Activated CD4-positive, alpha-beta T cell treated with anti-CD3 and anti-CD28 coated beads for 1 hour (primary cell): ENCODE measurements at regions not wholly inside any gene's neighbourhood (a gene's known extent, or its start where the extent isn't known, plus 50 kb on each side); places are given as distances from the start of the nearest gene placed in this dataset.
"Not testable (repeated sequence)": the region's sequence is repeated elsewhere in the genome, so short reads cannot be mapped to it uniquely, and the experiment has no call there.

Experiments
- DNase-seq: peaks from one replicate; pipeline ENCODE4 v3.0.0-alpha.2; 2020

GRCh38 chr9:80679916-80680315, 1009.4 kb downstream of the TLE1 start:
- DNase-seq = no peak

- DNase-seq = no peak
Observed at GRCh38 chr9:80678906-80679305, 1010.4 kb downstream of the TLE1 start.

DNA sequence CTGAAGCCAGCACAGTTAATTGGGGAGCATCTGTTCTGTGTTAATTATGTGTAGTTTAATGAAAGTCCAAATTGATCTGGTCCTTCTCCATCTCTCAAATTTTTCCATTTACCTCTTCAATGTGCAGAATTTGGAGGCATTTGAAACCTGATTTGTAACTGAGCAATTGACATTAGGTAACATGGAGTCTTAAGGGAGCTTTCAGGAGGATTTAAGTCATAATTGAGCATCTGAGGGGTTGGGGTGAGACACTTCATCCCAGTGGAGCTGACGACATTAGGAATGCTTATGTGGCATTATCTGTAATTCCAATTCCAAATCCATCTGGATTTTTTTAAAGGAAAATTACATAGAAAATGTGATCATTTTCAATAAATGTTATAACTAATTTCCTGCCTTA, 1015.9 kb downstream of the TLE1 start:
- DNase-seq = no peak

DNA sequence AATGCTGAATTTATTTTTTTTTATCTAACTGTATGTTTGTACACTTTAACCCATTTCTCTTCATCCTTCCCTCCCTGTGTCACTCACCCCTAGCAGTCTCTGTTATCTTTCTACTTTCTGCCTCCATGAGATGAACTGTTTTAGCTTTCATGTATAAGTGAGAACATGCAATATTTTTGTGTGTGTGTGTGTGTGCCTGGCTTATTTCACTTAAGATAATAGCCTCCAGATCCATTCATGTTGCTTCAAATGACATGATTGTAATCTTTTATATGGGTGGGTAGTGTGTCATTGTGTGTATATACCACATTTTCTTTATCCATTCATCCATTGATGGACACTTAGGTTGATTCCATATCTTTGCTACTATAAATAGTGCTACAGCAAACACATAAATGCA, 1023.9 kb downstream of the TLE1 start:
- DNase-seq = no peak

DNA sequence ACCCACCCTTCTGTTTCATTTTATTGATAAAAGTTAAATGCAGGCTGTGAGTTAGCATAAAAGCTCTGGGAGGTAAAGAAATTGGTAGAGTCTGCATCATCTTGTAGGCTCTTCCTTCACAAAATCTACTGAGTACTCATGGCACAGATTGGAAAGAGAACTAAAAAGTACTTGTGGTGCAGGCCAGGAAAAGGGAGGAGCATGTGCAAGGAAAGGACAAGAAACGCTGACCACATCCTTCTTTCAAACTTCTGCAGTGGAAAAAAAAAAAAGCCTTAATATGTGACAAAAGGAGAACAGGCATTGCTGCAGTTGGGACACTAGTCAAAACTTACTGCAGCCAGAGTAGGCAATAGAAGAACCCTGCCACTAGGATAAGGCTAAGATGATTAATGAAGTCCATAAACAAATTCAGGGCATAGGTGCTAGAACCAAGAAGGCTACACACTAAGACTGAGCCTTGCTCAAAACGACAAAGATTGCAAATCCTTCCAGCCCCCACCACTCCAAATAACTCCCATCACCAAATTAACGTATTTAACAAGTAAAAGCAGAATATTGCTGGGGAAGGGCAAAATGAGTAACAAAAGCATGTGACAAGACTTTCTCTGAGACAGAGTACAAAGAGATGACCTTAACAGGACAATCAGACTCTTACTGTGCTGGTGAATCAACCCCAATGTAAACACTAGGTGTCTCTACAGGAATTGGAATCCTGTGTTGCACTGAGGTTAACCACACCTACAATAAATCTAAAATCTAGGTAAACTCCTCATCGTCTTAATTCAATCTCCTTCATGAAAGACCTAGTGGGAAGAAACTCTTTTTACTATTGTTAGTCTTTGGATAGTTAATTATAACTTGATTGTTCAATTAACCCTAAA, 1024.8 kb downstream of the TLE1 start:
- DNase-seq = no peak

- not testable (repeated sequence) for DNase-seq
Observed at GRCh38 chr9:80659751-80660150, 1029.6 kb downstream of the TLE1 start.

- DNase-seq = no peak
Observed at GRCh38 chr9:80651044-80651443, 1038.3 kb downstream of the TLE1 start.

DNA sequence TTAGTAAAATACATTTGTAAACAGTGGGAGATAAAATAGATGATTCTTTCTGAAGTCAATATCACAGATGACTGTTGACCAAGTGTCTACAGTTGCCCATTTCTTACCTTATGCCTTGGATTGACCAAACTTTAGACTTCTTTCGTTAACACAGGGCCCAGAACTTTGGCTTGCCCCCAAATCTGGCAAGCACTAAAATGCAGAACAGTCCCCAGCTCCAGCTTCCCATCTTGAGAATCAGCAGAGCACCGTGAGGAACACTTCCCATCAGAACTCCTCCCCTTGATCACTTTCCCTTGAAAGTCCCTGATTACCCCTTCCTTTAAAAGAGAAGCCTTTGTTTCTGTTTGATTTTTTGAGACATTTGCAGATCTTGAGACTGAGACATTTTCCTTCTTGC, 1039.9 kb downstream of the TLE1 start:
- DNase-seq = no peak

- no peak for DNase-seq
Observed at GRCh38 chr9:80649001-80649420, 1040.3 kb downstream of the TLE1 start.

GRCh38 chr9:80648336-80648735, 1041.0 kb downstream of the TLE1 start:
- DNase-seq = no peak

DNA sequence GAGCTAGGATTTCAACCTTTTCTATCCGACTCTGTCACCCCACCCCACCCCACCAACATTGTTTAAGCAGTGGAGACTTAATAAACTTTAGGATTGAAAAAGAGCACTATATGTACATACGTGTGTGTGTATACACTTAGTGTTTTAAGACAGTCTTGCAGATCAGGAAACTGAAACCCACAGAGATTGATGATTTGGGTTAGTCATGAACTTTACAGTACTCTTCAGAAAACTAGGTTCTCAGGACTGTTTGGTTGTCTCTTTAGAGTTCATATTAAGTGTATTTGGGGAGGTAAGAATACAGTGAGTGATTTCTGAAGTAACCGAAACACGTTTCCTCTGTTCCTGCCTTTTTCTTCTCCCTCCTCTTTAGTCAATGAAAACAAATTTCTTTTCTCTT, 1043.1 kb downstream of the TLE1 start:
- DNase-seq = no peak

DNA sequence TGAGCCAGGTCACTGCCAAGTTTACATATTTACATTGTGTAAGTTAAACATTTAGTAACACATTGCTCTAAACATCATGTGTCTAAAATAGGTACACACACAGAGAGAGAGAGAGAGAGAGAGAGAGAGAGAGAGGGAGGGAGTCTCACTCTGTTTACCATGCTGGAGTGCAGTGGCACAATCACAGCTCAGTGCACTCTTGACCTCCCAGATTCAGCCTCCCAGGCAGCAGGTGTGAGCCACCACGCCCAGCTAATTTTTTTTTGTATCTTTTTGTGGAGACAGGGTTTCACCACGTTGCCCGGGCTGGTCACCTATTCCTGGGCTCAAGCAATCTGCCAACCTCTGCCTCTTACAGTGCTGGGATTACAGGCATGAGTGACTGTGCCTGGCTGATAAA, 1045.3 kb downstream of the TLE1 start:
- no peak for DNase-seq

- no peak for DNase-seq
Observed at GRCh38 chr9:80635065-80635464, 1054.3 kb downstream of the TLE1 start.

- no peak for DNase-seq
Observed at GRCh38 chr9:80632041-80632440, 1057.3 kb downstream of the TLE1 start.

GRCh38 chr9:80622508-80622907, 1050.7 kb downstream of the TLE4 start:
- DNase-seq = no peak

DNA sequence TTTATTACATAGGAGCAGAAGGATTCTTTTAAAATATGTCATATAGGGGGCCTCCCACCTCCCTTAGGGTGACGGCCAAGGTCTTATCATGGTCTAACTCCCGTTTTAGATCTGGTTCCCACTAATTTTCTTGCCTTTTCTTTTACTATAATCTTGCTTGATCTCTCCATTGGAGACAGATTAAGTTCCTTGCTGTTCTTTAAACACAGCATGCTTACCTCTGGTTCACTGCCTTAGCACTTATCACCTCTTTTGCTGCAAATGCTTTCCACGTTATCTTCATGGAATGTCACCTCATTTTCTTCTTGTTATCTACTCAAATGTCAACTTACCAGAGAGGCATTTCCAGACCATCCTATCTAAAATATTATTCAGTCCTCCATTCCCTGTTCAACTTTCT, 1047.6 kb downstream of the TLE4 start:
- no peak for DNase-seq

DNA sequence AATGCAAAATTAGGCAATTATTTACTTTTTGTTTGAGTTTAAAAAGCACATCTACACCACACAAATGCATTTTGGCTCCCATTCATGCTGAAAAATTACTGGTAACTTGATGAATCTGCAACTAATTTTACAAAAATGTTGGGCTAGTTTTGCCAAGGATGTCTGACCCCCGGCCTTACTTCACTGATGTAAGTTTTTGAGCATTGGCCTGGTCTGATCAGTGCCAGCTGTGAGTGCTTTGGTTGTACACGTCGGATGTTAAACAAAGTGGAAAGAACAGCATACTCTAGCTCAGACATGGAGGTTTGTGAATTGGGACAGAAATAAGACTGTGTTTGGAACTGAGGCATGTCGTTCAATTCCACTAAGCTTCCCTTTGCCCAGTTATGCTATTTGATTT, 1044.2 kb downstream of the TLE4 start:
- DNase-seq = no peak

- DNase-seq = no peak
Observed at GRCh38 chr9:80605793-80606192, 1034.0 kb downstream of the TLE4 start.

GRCh38 chr9:80605129-80605528, 1033.4 kb downstream of the TLE4 start:
- DNase-seq = no peak

GRCh38 chr9:80602291-80602690, 1030.5 kb downstream of the TLE4 start:
- no peak for DNase-seq

GRCh38 chr9:80596579-80596978, 1024.8 kb downstream of the TLE4 start:
- DNase-seq = no peak

- DNase-seq = no peak
Observed at GRCh38 chr9:80595192-80595591, 1023.4 kb downstream of the TLE4 start.

DNA sequence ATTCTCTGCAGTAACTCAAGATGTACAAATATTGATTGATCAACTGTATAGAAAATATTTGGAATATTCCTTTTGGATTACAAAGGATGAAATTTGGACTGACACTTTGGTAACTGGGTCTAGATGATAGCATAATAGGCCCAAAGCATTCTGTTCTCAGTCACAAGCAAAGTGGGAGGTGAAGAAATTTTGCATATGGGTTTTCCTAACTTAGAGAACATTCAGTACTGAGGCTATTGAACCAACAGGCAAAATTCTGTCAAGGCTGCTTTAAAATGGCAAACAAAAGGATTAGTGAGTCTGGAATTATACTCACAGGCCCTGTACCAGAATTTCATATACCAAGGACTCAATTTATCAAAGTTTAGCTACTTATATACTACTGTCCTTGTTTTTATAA, 1020.6 kb downstream of the TLE4 start:
- DNase-seq = no peak

DNA sequence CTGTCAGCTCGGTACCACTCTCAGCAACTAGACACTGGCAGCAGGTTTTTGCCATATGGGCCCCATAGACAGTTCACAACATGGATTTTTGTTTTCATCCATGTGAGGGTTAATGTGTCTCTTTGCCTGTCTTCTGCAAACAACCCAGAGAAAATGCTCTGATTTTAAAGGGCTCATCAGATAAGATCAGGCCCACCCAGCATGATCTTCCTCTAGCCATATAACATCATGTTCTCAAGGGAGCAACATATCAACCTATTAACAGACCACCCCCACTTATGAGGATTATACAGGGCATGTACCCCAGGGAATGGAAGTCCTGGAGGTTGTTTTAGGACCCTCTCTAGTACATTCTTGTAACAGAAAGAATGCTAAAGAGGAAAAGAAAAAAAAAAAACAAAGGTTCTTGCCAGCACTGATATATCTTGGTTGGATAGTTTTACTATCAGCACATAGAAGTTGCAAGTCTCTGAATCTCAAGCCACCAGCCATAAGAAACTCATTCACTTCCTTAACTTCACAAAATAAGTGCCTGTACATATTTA, 1015.1 kb downstream of the TLE4 start:
- DNase-seq = no peak

DNA sequence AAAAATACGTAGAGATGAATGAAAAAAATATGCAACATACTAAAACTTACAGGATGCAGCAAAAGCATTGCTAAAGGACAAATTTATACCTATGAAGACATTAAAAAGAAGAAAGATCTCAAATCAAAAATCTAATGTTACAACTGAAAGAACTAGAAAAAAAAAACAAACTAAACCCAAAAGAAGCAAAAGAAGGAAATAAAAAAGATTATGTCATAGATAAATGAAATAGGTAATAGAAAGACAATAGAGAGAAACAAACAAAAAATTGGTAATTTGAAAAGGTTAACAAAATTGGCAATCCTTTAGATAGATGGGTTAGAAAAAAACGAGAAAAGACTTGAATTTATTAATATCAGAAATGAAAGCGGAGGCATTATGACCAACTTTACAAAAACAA, 1000.2 kb downstream of the TLE4 start:
- no peak for DNase-seq
